Kasumi-1 (cell line): ENCODE measurements at regions not wholly inside any gene's neighbourhood (a gene's known extent, or its start where the extent isn't known, plus 50 kb on each side); places are given as distances from the start of the nearest gene placed in this dataset.
"Not testable (repeated sequence)": the region's sequence is repeated elsewhere in the genome, so short reads cannot be mapped to it uniquely, and the experiment has no call there.

ENCODE experiments used
- DNase-seq, 2 experiments: peaks; one replicate each; lab custom pipeline; 2025; lab: John Stamatoyannopoulos, UW

- DNase-seq: no peak
Observed at GRCh38 chr6:81962198-81962597, 209.7 kb upstream of the TENT5A start.

GRCh38 chr6:81950877-81951276 is 198.4 kb upstream of the TENT5A start:
- peak; percentile 10 to 26 for DNase-seq

- no peak for DNase-seq
Observed at GRCh38 chr6:81948861-81949260, 196.4 kb upstream of the TENT5A start.

- not testable (repeated sequence) for DNase-seq
Observed at GRCh38 chr6:81948196-81948595, 195.7 kb upstream of the TENT5A start.

- DNase-seq: no peak
Observed at GRCh38 chr6:81944661-81945060, 192.2 kb upstream of the TENT5A start.

GRCh38 chr6:81942842-81943241 is 190.4 kb upstream of the TENT5A start:
- not testable (repeated sequence) for DNase-seq

GRCh38 chr6:81942067-81942370 is 189.5 kb upstream of the TENT5A start:
- no peak for DNase-seq

- DNase-seq: no peak
Observed at GRCh38 chr6:81940451-81940985, 188.0 kb upstream of the TENT5A start.

GRCh38 chr6:81939766-81940165 is 187.3 kb upstream of the TENT5A start:
- no peak for DNase-seq

GRCh38 chr6:81938991-81939732 is 186.7 kb upstream of the TENT5A start:
- DNase-seq: no peak

GRCh38 chr6:81938014-81938856 is 185.8 kb upstream of the TENT5A start:
- no peak for DNase-seq

- DNase-seq: no peak
Observed at GRCh38 chr6:81937296-81937937, 184.9 kb upstream of the TENT5A start.

- DNase-seq: no peak
Observed at GRCh38 chr6:81934936-81935335, 182.5 kb upstream of the TENT5A start.

- no peak for DNase-seq
Observed at GRCh38 chr6:81933608-81934051, 181.1 kb upstream of the TENT5A start.

GRCh38 chr6:81933089-81933488 is 180.6 kb upstream of the TENT5A start:
- no peak for DNase-seq

- DNase-seq: not testable (repeated sequence)
Observed at GRCh38 chr6:81932448-81932847, 180.0 kb upstream of the TENT5A start.

- DNase-seq: no peak
Observed at GRCh38 chr6:81929828-81930227, 177.3 kb upstream of the TENT5A start.

GRCh38 chr6:81925201-81925600 is 172.7 kb upstream of the TENT5A start:
- DNase-seq: no peak

GRCh38 chr6:81909981-81910900 is 157.8 kb upstream of the TENT5A start:
- no peak for DNase-seq

- DNase-seq: no peak
Observed at GRCh38 chr6:81909162-81909561, 156.7 kb upstream of the TENT5A start.

GRCh38 chr6:81906709-81907204 is 154.3 kb upstream of the TENT5A start:
- no peak for DNase-seq
